HCT116 (cell line): ENCODE measurements at regions not wholly inside any gene's neighbourhood (a gene's known extent, or its start where the extent isn't known, plus 50 kb on each side); places are given as distances from the start of the nearest gene placed in this dataset.

Experiments
- ATAC-seq: fragments of 200-7000 bp; cut with Tn5 transposase; 2 replicates; pipeline ENCODE4 v1.9.1; 2020; ENCODE audit warnings: mild to moderate bottlenecking, moderate library complexity
- BruUV-seq: library from RNA; stranded (reverse); fragments of 400-500 nt; replicated peaks from 2 replicates; lab custom pipeline; 2021; lab: Mats Ljungman, UMichigan
- CTCF ChIA-PET: fragments of 300-600 bp; sonication (Branson Sonifier 250); formaldehyde crosslinking; loops from one replicate; lab custom pipeline; 2021; ENCODE audit warnings: antibody characterized with exemption; lab: Charles Lee
- POLR2A ChIA-PET: fragments of 300-600, 350-600 bp; sonication (Branson Sonifier 250); formaldehyde crosslinking; loops from one replicate; lab custom pipeline; 2021; ENCODE audit warnings: antibody characterized with exemption; lab: Charles Lee
- RAD21 ChIA-PET, 2 experiments: fragments of 300-600 bp; sonication (Branson Sonifier 250); formaldehyde crosslinking; loops; one replicate each; lab custom pipeline; 2023; ENCODE audit warnings: low total read pairs in 2 of 2; ENCODE audit not compliant: uncharacterized antibody in 2 of 2, unreplicated experiment in 2 of 2, low non-redundant PET in 1 of 2; lab: Charles Lee
- DNase-seq: peaks from one replicate; pipeline ENCODE4 v3.0.0-alpha.2; 2010; ENCODE audit warnings: low read depth, low spot score
- H2AFZ ChIP-seq: fragments of 200-600 bp; shearing (Covaris generic), sonication (generic); 2 replicates; pipeline ENCODE4 v1.6.1; 2017; ENCODE audit warnings: low read depth, mixed run types, mixed read lengths, antibody characterized with exemption, low read length; ENCODE audit not compliant: poor library complexity, severe bottlenecking
- H3K27ac ChIP-seq: 2 replicates; pipeline ENCODE4 v1.5.1; 2012; ENCODE audit warnings: low read depth, low read length
- H3K27me3 ChIP-seq: fragments of 200-600 bp; sonication (generic); 2 replicates; pipeline ENCODE4 v1.6.1; 2016; ENCODE audit warnings: mixed run types, low read length, mixed read lengths; ENCODE audit not compliant: insufficient read depth
- H3K36me3 ChIP-seq, 2 experiments: fragments of 200-500 bp in 1 of 2; fragments of 200-600 bp in 1 of 2; sonication (Bioruptor generic) in 1 of 2; sonication (generic) in 1 of 2; 2 replicates each; pipeline versions ENCODE4 v1.5.1 to v1.6.1; 2014 to 2016; ENCODE audit warnings: low read length in 2 of 2, inconsistent platforms in 1 of 2, mixed read lengths in 1 of 2, mixed run types in 1 of 2; ENCODE audit not compliant: insufficient read depth in 2 of 2, control insufficient read depth in 1 of 2
- H3K4me1 ChIP-seq, 2 experiments: fragments of 200-600 bp in 1 of 2; sonication (generic) in 1 of 2; 2 replicates each; pipeline versions ENCODE4 v1.5.1 to v1.6.1; 2012 to 2017; ENCODE audit warnings: low read length in 2 of 2, inconsistent platforms in 1 of 2, mild to moderate bottlenecking in 1 of 2, mixed read lengths in 1 of 2, mixed run types in 1 of 2, moderate library complexity in 1 of 2; ENCODE audit not compliant: insufficient read depth in 2 of 2, control insufficient read depth in 1 of 2
- H3K4me2 ChIP-seq: fragments of 200-600 bp; sonication (generic); 2 replicates; pipeline ENCODE4 v1.6.1; 2017; ENCODE audit warnings: mixed run types, low read length, mixed read lengths
- H3K4me3 ChIP-seq, 2 experiments: fragments of 200-600 bp in 1 of 2; sonication (generic) in 1 of 2; replicated peaks in 1 of 2; 2 replicates each; pipeline ENCODE4 v1.5.1; 2011 to 2016; ENCODE audit warnings: low read length in 2 of 2, control low read depth in 1 of 2, low read depth in 1 of 2, mild to moderate bottlenecking in 1 of 2, mixed read lengths in 1 of 2, mixed run types in 1 of 2
- H3K79me2 ChIP-seq: fragments of 200-600 bp; sonication (generic); 2 replicates; pipeline ENCODE4 v1.6.1; 2017; ENCODE audit warnings: mild to moderate bottlenecking, mixed run types, low read length, moderate library complexity, mixed read lengths; ENCODE audit not compliant: insufficient read depth
- H3K9ac ChIP-seq: fragments of 200-600 bp; sonication (generic); 2 replicates; pipeline ENCODE4 v1.6.1; 2016; ENCODE audit warnings: low read length, mixed read lengths
- H3K9me2 ChIP-seq: fragments of 200-600 bp; sonication (generic), shearing (Covaris generic); 2 replicates; pipeline ENCODE4 v1.6.1; 2017; ENCODE audit warnings: mixed run types, mild to moderate bottlenecking, moderate library complexity; ENCODE audit not compliant: insufficient read depth
- H3K9me3 ChIP-seq, 2 experiments: fragments of 200-500 bp in 1 of 2; fragments of 200-600 bp in 1 of 2; sonication (Bioruptor generic) in 1 of 2; sonication (generic) in 1 of 2; 2 replicates each; pipeline ENCODE4 v1.6.1; 2014 to 2017; ENCODE audit warnings: low read length in 2 of 2, mixed read lengths in 2 of 2, inconsistent platforms in 1 of 2, low read depth in 1 of 2, mild to moderate bottlenecking in 1 of 2, mixed run types in 1 of 2, moderate library complexity in 1 of 2; ENCODE audit not compliant: control insufficient read depth in 1 of 2, insufficient read depth in 1 of 2
- H4K20me1 ChIP-seq: fragments of 200-600 bp; sonication (generic), shearing (Covaris generic); 2 replicates; pipeline ENCODE4 v1.6.1; 2017; ENCODE audit warnings: mixed run types, mild to moderate bottlenecking, moderate library complexity; ENCODE audit not compliant: insufficient read depth
- ATF3 ChIP-seq: IDR thresholded peaks from 2 replicates; pipeline ENCODE4 v1.6.1; 2012
- CTCF ChIP-seq, 3 experiments: fragments of 200-600 bp in 1 of 3; sonication (generic) in 1 of 3; IDR thresholded peaks in 2 of 3; conservative IDR thresholded peaks in 1 of 3; 2 replicates each; pipeline ENCODE4 v1.5.1; 2012 to 2017; ENCODE audit warnings: low read depth in 2 of 3, low read length in 2 of 3, antibody characterized with exemption in 1 of 3, borderline replicate concordance in 1 of 3, control low read depth in 1 of 3, mild to moderate bottlenecking in 1 of 3, mixed read lengths in 1 of 3, mixed run types in 1 of 3, moderate library complexity in 1 of 3; ENCODE audit not compliant: insufficient read depth in 1 of 3
- FOSL1 ChIP-seq: IDR thresholded peaks from 2 replicates; pipeline ENCODE4 v1.6.1; 2012; ENCODE audit warnings: low read depth
- JUND ChIP-seq: IDR thresholded peaks from 2 replicates; pipeline ENCODE4 v1.6.1; 2012
- POLR2AphosphoS5 ChIP-seq: IDR thresholded peaks from 2 replicates; pipeline ENCODE4 v1.6.1; 2011; ENCODE audit warnings: mild to moderate bottlenecking, low read depth, low read length, moderate library complexity
- YY1 ChIP-seq: IDR thresholded peaks from 2 replicates; pipeline ENCODE4 v1.6.1; 2011; ENCODE audit warnings: low read length, low read depth, moderate library complexity, mild to moderate bottlenecking; ENCODE audit not compliant: insufficient replicate concordance; ENCODE audit errors: extremely low read depth
- ZFX ChIP-seq: fragments of 450-650 bp; IDR thresholded peaks from 2 replicates; pipeline ENCODE4 v1.6.1; 2017
- intact Hi-C: fragments of 100-400 bp; cut with micrococcal nuclease; formaldehyde crosslinking; loops from 2 replicates; pipeline ENCODE4 v1.10.0; 2022
- TF ChIP-seq, protein P1 (sequence below): IDR thresholded peaks from 2 replicates; pipeline ENCODE4 v1.6.1; 2011; ENCODE audit warnings: mild to moderate bottlenecking, low read length, moderate library complexity; ENCODE audit not compliant: insufficient replicate concordance; ENCODE audit errors: extremely low read depth

GRCh38 chr16:59146140-59146539 lies 412.0 kb upstream of the GOT2 start:
- H3K79me2 ChIP-seq = no peaks in the 10 kb centered on the region
- no peak overlapping the region for H3K4me2 ChIP-seq
- H3K9me2 ChIP-seq = no peaks in the 10 kb centered on the region
- POLR2A ChIA-PET = no interaction called here
- no peaks in the 10 kb centered on the region for H3K27me3 ChIP-seq
- ATAC-seq = no peak
- DNase-seq = no peak
- peaks cover 0 to 3% of the 10 kb centered on the region in 2 experiments; a peak in 2 of 4 replicates for H3K9me3 ChIP-seq
- TF ChIP-seq ATF3 = no peak
- TF ChIP-seq, protein P1, sequence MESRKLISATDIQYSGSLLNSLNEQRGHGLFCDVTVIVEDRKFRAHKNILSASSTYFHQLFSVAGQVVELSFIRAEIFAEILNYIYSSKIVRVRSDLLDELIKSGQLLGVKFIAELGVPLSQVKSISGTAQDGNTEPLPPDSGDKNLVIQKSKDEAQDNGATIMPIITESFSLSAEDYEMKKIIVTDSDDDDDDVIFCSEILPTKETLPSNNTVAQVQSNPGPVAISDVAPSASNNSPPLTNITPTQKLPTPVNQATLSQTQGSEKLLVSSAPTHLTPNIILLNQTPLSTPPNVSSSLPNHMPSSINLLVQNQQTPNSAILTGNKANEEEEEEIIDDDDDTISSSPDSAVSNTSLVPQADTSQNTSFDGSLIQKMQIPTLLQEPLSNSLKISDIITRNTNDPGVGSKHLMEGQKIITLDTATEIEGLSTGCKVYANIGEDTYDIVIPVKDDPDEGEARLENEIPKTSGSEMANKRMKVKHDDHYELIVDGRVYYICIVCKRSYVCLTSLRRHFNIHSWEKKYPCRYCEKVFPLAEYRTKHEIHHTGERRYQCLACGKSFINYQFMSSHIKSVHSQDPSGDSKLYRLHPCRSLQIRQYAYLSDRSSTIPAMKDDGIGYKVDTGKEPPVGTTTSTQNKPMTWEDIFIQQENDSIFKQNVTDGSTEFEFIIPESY = no peak
- no peak for TF ChIP-seq ZFX
- TF ChIP-seq POLR2AphosphoS5 = no peak
- no peak for TF ChIP-seq FOSL1
- no peak for TF ChIP-seq CTCF (IDR thresholded peaks at IDR 0.05 in 2 of 3, conservative IDR thresholded peaks at IDR 0.05 in 1 of 3; ENCODE audit: borderline replicate concordance in 1 of 3, insufficient read depth in 1 of 3, low read depth in 2 of 3, low read length in 2 of 3)
- no peak for TF ChIP-seq YY1
- no peak for TF ChIP-seq JUND
- H3K4me3 ChIP-seq = no peak overlapping the region
- no peak overlapping the region for H3K27ac ChIP-seq
- no peaks in the 10 kb centered on the region for H4K20me1 ChIP-seq
- CTCF ChIA-PET = no interaction called here
- no peak overlapping the region for H2AFZ ChIP-seq
- no peaks in the 10 kb centered on the region for H3K4me1 ChIP-seq
- intact Hi-C loops = no loop called here
- no TSS peak for BruUV-seq
- H3K36me3 ChIP-seq = no peaks in the 10 kb centered on the region
- H3K9ac ChIP-seq = no peak overlapping the region
- RAD21 ChIA-PET = no interaction called here
